ENCODE measurements at regions not wholly inside any gene's neighbourhood (a gene's known extent, or its start where the extent isn't known, plus 50 kb on each side); places are given as distances from the start of the nearest gene placed in this dataset.
A peak's percentile ranks its signal among the peaks of the same experiment; 100 is the strongest.

DNA sequence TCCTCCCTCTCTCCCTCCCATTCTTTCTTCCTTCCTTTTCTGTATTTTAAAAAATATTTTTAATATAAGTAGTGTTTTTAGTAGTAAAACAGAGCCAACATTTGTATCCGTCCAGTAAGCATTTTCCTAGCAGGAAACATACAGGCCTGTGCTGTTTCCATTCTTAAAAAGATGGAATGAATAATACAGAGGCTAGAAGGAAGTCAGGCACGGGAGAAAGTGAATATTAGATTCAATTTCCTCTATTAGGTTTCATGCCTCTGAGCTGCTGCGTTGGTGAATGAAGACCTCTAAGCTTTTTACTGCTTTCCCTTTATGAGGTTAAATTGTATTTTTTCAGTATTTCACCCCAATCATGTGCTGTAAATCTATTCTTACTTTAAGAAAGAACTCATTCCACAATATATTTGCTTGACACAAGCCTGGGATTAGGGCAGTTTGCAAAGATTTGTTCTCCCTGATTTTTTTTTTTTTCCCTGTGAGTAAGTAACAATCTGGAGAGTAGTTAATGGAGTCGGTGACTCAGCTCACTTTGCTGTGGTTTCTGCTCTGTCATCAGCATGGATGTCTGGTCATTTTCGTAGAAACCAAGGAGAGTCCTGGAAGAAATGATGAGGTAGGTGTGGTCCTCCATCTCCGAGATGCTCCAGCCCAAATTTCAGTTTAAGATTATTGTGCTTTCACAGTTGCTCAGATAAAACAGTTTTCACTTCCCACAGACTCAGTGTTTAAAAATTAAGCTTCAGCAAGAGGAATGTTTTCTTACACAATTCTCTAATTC is 76.1 kb upstream of the PITRM1 start:
- CTCF ChIA-PET: interaction anchor here (1.0 to 1.4 kb wide), 8 partner anchors 8 to 1567 kb away, joined by 3 to 5 read pairs (median 4); no protein-coding TSS in a partner anchor
- dilution Hi-C loops (cut with MboI; ENCODE audit: extremely low pct_ligation_motif_present, low sequenced_read_pairs): no loop called here
- no peaks in the 10 kb centered on the region for H4K20me1 ChIP-seq (replicated peaks; ENCODE audit: control insufficient read depth, extremely low read depth, insufficient read depth, low read length)
- H3K27me3 ChIP-seq (ENCODE audit: control insufficient read depth in 2 of 2, insufficient read depth in 2 of 2, low read length in 2 of 2): peaks cover 4 to 6% of the 10 kb centered on the region in 2 experiments
- peak overlapping the region; percentile 87 for H3K4me2 ChIP-seq (ENCODE audit: insufficient read depth, low read length)
- H3K4me1 ChIP-seq (ENCODE audit: control insufficient read depth, extremely low read depth, insufficient read depth, low read length): peaks cover 10% of the 10 kb centered on the region
- H3K9me3 ChIP-seq (replicated peaks; ENCODE audit: control insufficient read depth, insufficient read depth, low read length): no peaks in the 10 kb centered on the region
- H3K4me3 ChIP-seq (replicated peaks in 1 of 3; ENCODE audit: insufficient read depth in 1 of 3, low read depth in 1 of 3, low read length in 3 of 3): peak overlapping the region in 1 of 3 experiments; percentile 24
- no peak for TF ChIP-seq EZH2 (IDR thresholded peaks at IDR 0.05; ENCODE audit: borderline replicate concordance, low read depth, low read length, severe bottlenecking)
- TF ChIP-seq, protein P1, sequence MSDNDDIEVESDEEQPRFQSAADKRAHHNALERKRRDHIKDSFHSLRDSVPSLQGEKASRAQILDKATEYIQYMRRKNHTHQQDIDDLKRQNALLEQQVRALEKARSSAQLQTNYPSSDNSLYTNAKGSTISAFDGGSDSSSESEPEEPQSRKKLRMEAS (IDR thresholded peaks at IDR 0.05; ENCODE audit: insufficient read depth, insufficient read length): no peak
- no peak for TF ChIP-seq MYC (IDR thresholded peaks at IDR 0.05; ENCODE audit: low read depth, low read length)
- peak; percentile 34 for TF ChIP-seq JUN (IDR thresholded peaks at IDR 0.05; ENCODE audit: borderline replicate concordance, insufficient read depth, insufficient read length, low read depth)
- no peak for TF ChIP-seq POLR2AphosphoS5 (IDR thresholded peaks at IDR 0.05; ENCODE audit: insufficient read depth, low read depth, low read length)
- no peak for TF ChIP-seq POLR2A (IDR thresholded peaks at IDR 0.05; ENCODE audit: low read depth, low read length)
- no peak for TF ChIP-seq GATA2 (IDR thresholded peaks at IDR 0.05; ENCODE audit: insufficient read depth, insufficient read length, low read depth, low read length)
- TF ChIP-seq, protein P2, sequence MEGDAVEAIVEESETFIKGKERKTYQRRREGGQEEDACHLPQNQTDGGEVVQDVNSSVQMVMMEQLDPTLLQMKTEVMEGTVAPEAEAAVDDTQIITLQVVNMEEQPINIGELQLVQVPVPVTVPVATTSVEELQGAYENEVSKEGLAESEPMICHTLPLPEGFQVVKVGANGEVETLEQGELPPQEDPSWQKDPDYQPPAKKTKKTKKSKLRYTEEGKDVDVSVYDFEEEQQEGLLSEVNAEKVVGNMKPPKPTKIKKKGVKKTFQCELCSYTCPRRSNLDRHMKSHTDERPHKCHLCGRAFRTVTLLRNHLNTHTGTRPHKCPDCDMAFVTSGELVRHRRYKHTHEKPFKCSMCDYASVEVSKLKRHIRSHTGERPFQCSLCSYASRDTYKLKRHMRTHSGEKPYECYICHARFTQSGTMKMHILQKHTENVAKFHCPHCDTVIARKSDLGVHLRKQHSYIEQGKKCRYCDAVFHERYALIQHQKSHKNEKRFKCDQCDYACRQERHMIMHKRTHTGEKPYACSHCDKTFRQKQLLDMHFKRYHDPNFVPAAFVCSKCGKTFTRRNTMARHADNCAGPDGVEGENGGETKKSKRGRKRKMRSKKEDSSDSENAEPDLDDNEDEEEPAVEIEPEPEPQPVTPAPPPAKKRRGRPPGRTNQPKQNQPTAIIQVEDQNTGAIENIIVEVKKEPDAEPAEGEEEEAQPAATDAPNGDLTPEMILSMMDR (IDR thresholded peaks at IDR 0.05; ENCODE audit: extremely low read depth in 1 of 2, insufficient read depth in 1 of 2, low read depth in 1 of 2, low read length in 2 of 2): no peak
- TF ChIP-seq FOS (IDR thresholded peaks at IDR 0.05; ENCODE audit: borderline replicate concordance, insufficient read depth, low read length): peak; percentile 82
- BruUV-seq (replicated peaks): TSS peak; percentile 84
- no peaks in the 10 kb centered on the region for H3K9me1 ChIP-seq (replicated peaks; ENCODE audit: control insufficient read depth, extremely low read depth, insufficient read depth, low read length)
- peak; percentile 81 for DNase-seq (ENCODE audit: low read depth, low spot score)
- intact Hi-C loops (cut with micrococcal nuclease): loop anchor here (10.0 kb wide), 1 partner anchor 116 kb away; no protein-coding TSS in a partner anchor
- no peaks in the 10 kb centered on the region for H3K79me2 ChIP-seq (ENCODE audit: control insufficient read depth, insufficient read depth, low read length)
- peak overlapping the region; percentile 77 for H3K27ac ChIP-seq (ENCODE audit: insufficient read depth, low read depth, low read length)
- H3K9ac ChIP-seq (replicated peaks; ENCODE audit: extremely low read depth, insufficient read depth, low read length): peak overlapping the region; percentile 68
- peak overlapping the region; percentile 90 for H2AFZ ChIP-seq (ENCODE audit: low read depth, low read length)
- POLR2A ChIA-PET: no interaction called here
- H3K36me3 ChIP-seq (ENCODE audit: control insufficient read depth in 2 of 2, extremely low read depth in 1 of 2, insufficient read depth in 2 of 2, low read length in 2 of 2): no peaks in the 10 kb centered on the region
- peak; percentile 86 for FAIRE-seq
